Peyer's patch (tissue), 4 donors: ENCODE measurements at regions not wholly inside any gene's neighbourhood (a gene's known extent, or its start where the extent isn't known, plus 50 kb on each side); places are given as distances from the start of the nearest gene placed in this dataset.

ENCODE experiments used
- DNase-seq, 3 donors: peaks; one replicate each; pipeline ENCODE4 v3.0.0-alpha.2; 2017 to 2019
- H3K27ac ChIP-seq, 4 donors: fragments of 200-600 bp; sonication (generic); one replicate each; pipeline ENCODE4 v1.5.1; 2016 to 2019
- H3K27me3 ChIP-seq, 2 donors: fragments of 200-600 bp; sonication (generic); one replicate each; pipeline ENCODE4 v1.5.1; 2019
- H3K36me3 ChIP-seq, 3 donors: fragments of 200-600 bp; sonication (generic); one replicate each; pipeline ENCODE4 v1.5.1; 2016 to 2019
- H3K4me1 ChIP-seq, 4 donors: fragments of 200-600 bp; sonication (generic); one replicate each; pipeline ENCODE4 v1.5.1; 2016 to 2019
- H3K4me3 ChIP-seq, 4 donors: fragments of 200-600 bp; sonication (generic); 1 replicate in 3 of 4; 2 replicates in 1 of 4; pipeline ENCODE4 v1.5.1; 2016 to 2019; ENCODE audit warnings: mild to moderate bottlenecking in 1 of 4
- H3K9me3 ChIP-seq, 4 donors: fragments of 200-600 bp; sonication (generic); one replicate each; pipeline ENCODE4 v1.5.1; 2016 to 2019; ENCODE audit warnings: mild to moderate bottlenecking in 1 of 4
- CTCF ChIP-seq, 6 experiments: fragments of 450-650 bp in 4 of 6; fragments of 200-600 bp in 2 of 6; sonication (generic) in 1 of 6; IDR thresholded peaks; one replicate each; pipeline ENCODE4 v1.5.1; 2017 to 2019; ENCODE audit warnings: antibody characterized with exemption in 6 of 6, mild to moderate bottlenecking in 3 of 6, moderate library complexity in 1 of 6
- POLR2A ChIP-seq, 2 donors: fragments of 450-650 bp; IDR thresholded peaks; one replicate each; pipeline ENCODE4 v1.5.1; 2017; ENCODE audit warnings: antibody characterized with exemption in 2 of 2, mild to moderate bottlenecking in 2 of 2, moderate library complexity in 2 of 2

- H3K36me3 ChIP-seq, result no peaks in the 10 kb centered on the region
- no peaks in the 10 kb centered on the region for H3K4me1 ChIP-seq
- DNase-seq, result no peak
- H3K27me3 ChIP-seq, result no peaks in the 10 kb centered on the region
- no peak overlapping the region for H3K4me3 ChIP-seq
- H3K27ac ChIP-seq, result no peak overlapping the region
- TF ChIP-seq CTCF (IDR thresholded peaks at IDR 0.05), result no peak
- TF ChIP-seq POLR2A (IDR thresholded peaks at IDR 0.05), result no peak
- H3K9me3 ChIP-seq, result no peaks in the 10 kb centered on the region
Observed at GRCh38 chr4:82267506-82267905, 106.3 kb downstream of the HNRNPD start.

- DNase-seq, result no peak
- no peak overlapping the region for H3K27ac ChIP-seq
Observed at GRCh38 chr4:82266345-82266744, 107.4 kb downstream of the HNRNPD start.

GRCh38 chr4:82261084-82261483 lies 112.7 kb downstream of the HNRNPD start:
- Histone ChIP-seq H3K4me1 (no peaks in the 10 kb centered on the region), H3K27ac (no peak overlapping the region), H3K9me3 (no peaks in the 10 kb centered on the region), H3K27me3 (no peaks in the 10 kb centered on the region), H3K4me3 (no peak overlapping the region), H3K36me3 (no peaks in the 10 kb centered on the region)
- TF ChIP-seq POLR2A (IDR thresholded peaks at IDR 0.05) (no peak), CTCF (IDR thresholded peaks at IDR 0.05) (no peak)
- DNase-seq, result no peak

More at GRCh38 chr4:82266345-82266744, 107.4 kb downstream of the HNRNPD start:
- Histone ChIP-seq H3K36me3 (no peaks in the 10 kb centered on the region), H3K4me3 (no peak overlapping the region), H3K9me3 (no peaks in the 10 kb centered on the region), H3K4me1 (no peaks in the 10 kb centered on the region), H3K27me3 (no peaks in the 10 kb centered on the region)
- TF ChIP-seq CTCF (IDR thresholded peaks at IDR 0.05) (no peak), POLR2A (IDR thresholded peaks at IDR 0.05) (no peak)

- TF ChIP-seq CTCF (IDR thresholded peaks at IDR 0.05), result no peak
- TF ChIP-seq POLR2A (IDR thresholded peaks at IDR 0.05), result no peak
- Histone ChIP-seq H3K4me3 (no peak overlapping the region), H3K27ac (no peak overlapping the region), H3K4me1 (no peaks in the 10 kb centered on the region), H3K36me3 (no peaks in the 10 kb centered on the region), H3K27me3 (no peaks in the 10 kb centered on the region), H3K9me3 (no peaks in the 10 kb centered on the region)
- no peak for DNase-seq
Observed at GRCh38 chr4:82260632-82261031, 113.2 kb downstream of the HNRNPD start.

- H3K4me3 ChIP-seq, result no peak overlapping the region
- H3K27me3 ChIP-seq, result no peaks in the 10 kb centered on the region
- H3K27ac ChIP-seq, result no peak overlapping the region
- no peaks in the 10 kb centered on the region for H3K36me3 ChIP-seq
- TF ChIP-seq CTCF (IDR thresholded peaks at IDR 0.05) (no peak), POLR2A (IDR thresholded peaks at IDR 0.05) (no peak)
- no peak for DNase-seq
- no peaks in the 10 kb centered on the region for H3K9me3 ChIP-seq
- H3K4me1 ChIP-seq, result no peaks in the 10 kb centered on the region
Observed at GRCh38 chr4:82256718-82257117, 117.1 kb downstream of the HNRNPD start.

GRCh38 chr4:82255657-82256056 lies 118.1 kb downstream of the HNRNPD start:
- Histone ChIP-seq H3K27me3 (no peaks in the 10 kb centered on the region), H3K27ac (no peak overlapping the region), H3K36me3 (no peaks in the 10 kb centered on the region), H3K4me1 (no peaks in the 10 kb centered on the region), H3K9me3 (no peaks in the 10 kb centered on the region), H3K4me3 (no peak overlapping the region)
- TF ChIP-seq CTCF (IDR thresholded peaks at IDR 0.05) (no peak), POLR2A (IDR thresholded peaks at IDR 0.05) (no peak)
- DNase-seq, result no peak
